ENCODE measurements at regions not wholly inside any gene's neighbourhood (a gene's known extent, or its start where the extent isn't known, plus 50 kb on each side); places are given as distances from the start of the nearest gene placed in this dataset.

DNA sequence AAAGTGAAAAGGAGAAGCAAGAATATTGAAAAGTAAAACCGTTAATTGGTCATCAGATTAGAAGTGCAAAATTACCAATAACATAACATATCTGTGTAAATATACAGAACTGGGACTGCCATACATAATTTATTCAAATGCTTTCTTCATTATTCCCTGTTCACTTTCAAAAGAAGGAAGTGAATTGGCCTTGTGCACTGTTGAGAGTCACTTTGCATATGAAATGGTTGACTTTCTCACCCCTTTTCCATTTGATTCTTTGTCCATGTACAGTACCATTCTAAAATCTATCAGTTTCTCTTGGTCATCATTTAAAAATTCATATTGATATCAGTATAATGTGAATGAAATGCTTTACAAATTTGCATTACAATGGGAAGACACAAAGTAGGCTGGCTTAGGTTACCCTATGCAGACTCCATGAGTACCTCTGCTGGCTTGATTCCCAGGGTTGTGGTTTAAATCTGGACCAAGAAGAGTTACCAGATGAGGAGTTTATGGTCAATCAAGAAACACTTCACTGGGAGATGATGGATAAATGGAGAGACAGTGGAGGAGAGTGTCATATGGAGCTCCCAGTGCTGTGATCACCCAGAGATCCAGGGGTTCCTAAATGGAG is 210.9 kb upstream of the TOPAZ1 start:
- Mint-ChIP-seq H3K36me3 (ENCODE audit: low read depth) (no peaks in the 10 kb centered on the region), H3K9me3 (ENCODE audit: insufficient read depth) (no peaks in the 10 kb centered on the region), H3K27ac (no peak overlapping the region), H3K4me1 (ENCODE audit: low read depth) (no peaks in the 10 kb centered on the region), H3K4me3 (no peak overlapping the region), H3K27me3 (ENCODE audit: low read depth) (peaks cover 51% of the 10 kb centered on the region)
- ChIA-PET POLR2A (no interaction called here), CTCF (no interaction called here)
- DNase-seq (no peak), ATAC-seq (no peak)

DNA sequence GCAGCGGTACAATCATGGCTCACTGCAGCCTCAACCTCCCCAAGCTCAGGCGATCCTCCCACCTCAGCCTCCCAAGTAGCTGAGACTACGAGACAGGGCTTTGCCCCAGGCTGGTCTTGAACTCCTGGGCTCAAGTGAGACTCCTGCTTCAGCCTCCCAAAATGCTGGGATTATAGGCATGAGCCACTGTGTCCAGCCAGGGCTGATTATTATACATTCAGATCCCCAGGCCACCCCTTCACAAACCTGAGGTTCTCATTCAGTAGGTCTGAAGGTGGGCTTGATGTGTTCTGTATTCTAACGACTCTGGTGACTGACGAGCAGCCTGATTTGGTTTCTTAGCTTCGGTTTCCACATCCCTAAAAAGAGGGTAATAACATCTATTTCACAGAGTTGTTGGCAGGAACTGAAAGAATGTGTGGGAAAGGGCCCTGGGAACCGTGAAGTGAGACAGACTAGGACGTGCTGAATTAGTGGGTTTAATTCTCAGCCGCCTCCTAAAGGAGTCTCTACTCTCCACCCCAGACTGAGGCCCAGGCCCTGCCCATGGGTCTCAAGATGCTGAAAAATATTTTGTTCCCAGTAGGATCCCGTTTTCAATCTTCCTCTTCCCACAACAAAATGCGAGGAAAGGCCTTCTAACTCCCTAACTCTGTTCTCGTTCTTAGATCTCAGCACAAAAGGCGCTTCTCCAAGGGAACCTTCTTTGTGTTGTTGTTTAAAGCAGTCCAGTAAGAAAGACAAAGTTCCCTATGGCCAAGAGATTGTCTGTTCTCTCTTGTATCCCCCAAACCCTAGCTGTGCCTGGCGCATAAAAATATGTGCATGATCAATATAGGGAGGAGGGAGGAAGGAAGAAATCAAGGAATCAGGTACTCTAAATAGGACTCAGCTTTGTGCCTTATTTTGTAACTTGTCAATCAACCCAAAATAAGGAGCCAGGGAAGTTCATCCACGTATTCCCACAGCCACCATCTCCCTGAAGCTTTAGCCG is 210.0 kb upstream of the TOPAZ1 start:
- POLR2A ChIA-PET = no interaction called here
- Mint-ChIP-seq H3K4me3 (no peak overlapping the region), H3K4me1 (ENCODE audit: low read depth) (no peaks in the 10 kb centered on the region), H3K9me3 (ENCODE audit: insufficient read depth) (no peaks in the 10 kb centered on the region), H3K36me3 (ENCODE audit: low read depth) (no peaks in the 10 kb centered on the region), H3K27ac (no peak overlapping the region), H3K27me3 (ENCODE audit: low read depth) (peaks cover 47% of the 10 kb centered on the region)
- DNase-seq = no peak
- ATAC-seq = no peak
- CTCF ChIA-PET = no interaction called here

DNA sequence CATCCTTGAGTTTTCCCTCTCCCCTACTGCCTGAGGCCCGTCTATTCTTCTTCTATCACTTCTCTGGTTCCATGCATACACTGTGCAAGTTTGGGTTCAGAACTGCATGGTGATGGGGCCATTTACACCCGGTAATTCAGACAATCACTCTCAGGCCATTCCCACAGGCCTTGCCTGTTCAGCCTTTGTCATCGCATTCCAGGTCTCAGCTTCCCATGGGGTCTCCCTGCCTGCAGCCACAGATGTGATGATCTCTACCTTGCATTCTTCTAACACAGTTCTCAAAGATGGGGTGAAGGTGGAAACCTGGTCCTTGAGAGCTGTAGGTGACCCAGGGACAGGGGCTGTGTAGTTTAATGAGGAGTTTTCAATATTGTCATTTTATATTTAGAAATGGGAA is 209.2 kb upstream of the TOPAZ1 start:
- ChIA-PET CTCF (no interaction called here), POLR2A (no interaction called here)
- peaks cover 42% of the 10 kb centered on the region for H3K27me3 Mint-ChIP-seq (ENCODE audit: low read depth)
- ATAC-seq (no peak), DNase-seq (no peak)
- no peaks in the 10 kb centered on the region for H3K36me3 Mint-ChIP-seq (ENCODE audit: low read depth)
- H3K9me3 Mint-ChIP-seq (ENCODE audit: insufficient read depth) = no peaks in the 10 kb centered on the region
- H3K4me3 Mint-ChIP-seq = no peak overlapping the region
- no peaks in the 10 kb centered on the region for H3K4me1 Mint-ChIP-seq (ENCODE audit: low read depth)
- no peak overlapping the region for H3K27ac Mint-ChIP-seq

DNA sequence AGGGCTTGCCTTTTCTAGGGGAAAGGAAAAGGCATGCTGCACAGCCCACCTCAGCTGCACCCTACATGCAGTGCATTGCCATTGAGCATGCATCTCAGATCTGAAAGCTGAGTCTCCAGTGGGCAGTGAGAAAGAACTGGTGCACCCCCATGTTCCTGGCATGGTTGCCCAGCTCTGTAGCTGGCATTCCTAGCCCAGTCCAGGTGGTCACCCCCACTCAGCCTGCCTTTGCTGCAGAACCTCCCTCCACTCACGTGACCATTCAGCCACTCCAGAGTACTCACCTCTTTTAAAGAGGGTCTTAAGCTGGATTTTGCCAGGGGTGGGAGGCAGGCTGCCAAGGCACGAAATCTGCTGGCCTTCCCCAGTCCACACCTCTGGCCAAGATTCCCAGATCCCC is 208.6 kb upstream of the TOPAZ1 start:
- no peaks in the 10 kb centered on the region for H3K4me1 Mint-ChIP-seq (ENCODE audit: low read depth)
- H3K9me3 Mint-ChIP-seq (ENCODE audit: insufficient read depth) = no peaks in the 10 kb centered on the region
- ChIA-PET CTCF (no interaction called here), POLR2A (no interaction called here)
- H3K4me3 Mint-ChIP-seq = no peak overlapping the region
- DNase-seq = no peak
- H3K36me3 Mint-ChIP-seq (ENCODE audit: low read depth) = no peaks in the 10 kb centered on the region
- no peak overlapping the region for H3K27ac Mint-ChIP-seq
- ATAC-seq = no peak
- peaks cover 46% of the 10 kb centered on the region for H3K27me3 Mint-ChIP-seq (ENCODE audit: low read depth)

DNA sequence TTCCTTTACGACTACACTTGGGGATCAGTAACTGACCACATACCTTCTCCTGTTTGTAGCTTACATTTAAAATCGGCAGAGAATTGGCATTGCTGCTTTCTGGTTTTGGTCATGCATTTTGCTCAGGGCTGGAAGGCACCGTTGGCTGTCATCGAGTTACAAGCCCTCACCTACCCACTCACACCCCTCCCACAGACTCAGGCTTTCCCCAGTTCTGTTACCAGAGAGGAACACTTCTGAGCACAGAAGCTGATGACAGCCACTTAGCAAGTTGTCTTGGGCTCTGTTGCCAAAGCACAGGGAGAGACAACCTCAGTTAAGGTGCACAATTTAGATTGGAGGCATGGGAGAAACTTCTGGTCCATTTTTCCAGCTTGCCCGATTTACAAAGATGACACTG is 204.8 kb upstream of the TOPAZ1 start:
- ChIA-PET CTCF (interaction anchor here (1.1 kb wide), 1 partner anchor 181 kb away, joined by 3 read pairs; no protein-coding TSS in a partner anchor), POLR2A (no interaction called here)
- H3K27ac Mint-ChIP-seq = no peak overlapping the region
- H3K36me3 Mint-ChIP-seq (ENCODE audit: low read depth) = no peaks in the 10 kb centered on the region
- peaks cover 37% of the 10 kb centered on the region for H3K27me3 Mint-ChIP-seq (ENCODE audit: low read depth)
- no peak for DNase-seq
- no peaks in the 10 kb centered on the region for H3K4me1 Mint-ChIP-seq (ENCODE audit: low read depth)
- no peaks in the 10 kb centered on the region for H3K9me3 Mint-ChIP-seq (ENCODE audit: insufficient read depth)
- no peak for ATAC-seq
- no peak overlapping the region for H3K4me3 Mint-ChIP-seq

DNA sequence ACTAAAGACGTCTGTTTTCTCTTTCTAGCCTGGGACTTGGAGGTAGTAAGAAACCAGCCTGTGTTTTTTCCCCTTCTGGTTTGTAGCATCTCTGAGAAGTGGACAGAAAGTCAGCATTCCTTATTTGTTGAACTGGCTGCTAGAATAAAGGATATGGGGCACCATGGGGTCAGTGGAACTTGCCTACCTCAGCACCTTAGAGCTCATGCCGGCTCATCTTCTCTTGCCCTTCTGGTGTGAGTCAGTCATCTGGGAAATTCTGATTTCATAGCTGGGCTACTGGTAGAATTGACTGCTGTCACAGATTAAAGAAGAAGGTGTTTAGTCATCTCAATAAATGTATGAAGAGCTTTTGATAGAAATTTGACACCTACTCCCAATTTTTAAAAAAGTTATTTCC is 202.7 kb upstream of the TOPAZ1 start:
- Mint-ChIP-seq H3K27ac (no peak overlapping the region), H3K27me3 (ENCODE audit: low read depth) (peaks cover 30% of the 10 kb centered on the region), H3K36me3 (ENCODE audit: low read depth) (no peaks in the 10 kb centered on the region), H3K9me3 (ENCODE audit: insufficient read depth) (no peaks in the 10 kb centered on the region), H3K4me1 (ENCODE audit: low read depth) (no peaks in the 10 kb centered on the region), H3K4me3 (no peak overlapping the region)
- POLR2A ChIA-PET = no interaction called here
- ATAC-seq (no peak), DNase-seq (no peak)
- CTCF ChIA-PET = no interaction called here

DNA sequence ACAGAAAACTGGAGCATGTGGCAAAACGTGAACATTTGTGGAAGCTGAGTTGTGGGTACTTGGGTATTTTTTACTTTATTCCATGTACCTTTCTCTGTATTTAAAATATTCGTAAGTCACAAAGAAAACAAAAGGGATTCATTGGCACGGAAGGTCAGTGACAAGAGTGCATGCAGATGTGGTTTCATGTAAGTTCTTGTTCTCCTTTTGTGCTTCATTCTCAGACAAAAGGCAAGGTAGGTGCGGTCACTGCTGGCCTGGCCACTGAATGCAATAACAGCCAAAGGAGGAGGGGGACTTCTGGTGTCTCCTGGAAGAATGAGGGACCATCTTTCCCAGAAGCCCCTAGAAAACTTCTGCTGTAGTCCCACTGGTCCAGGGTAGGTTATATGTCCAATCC is 200.0 kb upstream of the TOPAZ1 start:
- Mint-ChIP-seq H3K27me3 (ENCODE audit: low read depth) (peaks cover 35% of the 10 kb centered on the region), H3K36me3 (ENCODE audit: low read depth) (no peaks in the 10 kb centered on the region), H3K9me3 (ENCODE audit: insufficient read depth) (no peaks in the 10 kb centered on the region), H3K27ac (no peak overlapping the region), H3K4me3 (no peak overlapping the region), H3K4me1 (ENCODE audit: low read depth) (peaks cover 3% of the 10 kb centered on the region)
- DNase-seq = no peak
- ATAC-seq = no peak
- CTCF ChIA-PET = no interaction called here
- POLR2A ChIA-PET = no interaction called here

DNA sequence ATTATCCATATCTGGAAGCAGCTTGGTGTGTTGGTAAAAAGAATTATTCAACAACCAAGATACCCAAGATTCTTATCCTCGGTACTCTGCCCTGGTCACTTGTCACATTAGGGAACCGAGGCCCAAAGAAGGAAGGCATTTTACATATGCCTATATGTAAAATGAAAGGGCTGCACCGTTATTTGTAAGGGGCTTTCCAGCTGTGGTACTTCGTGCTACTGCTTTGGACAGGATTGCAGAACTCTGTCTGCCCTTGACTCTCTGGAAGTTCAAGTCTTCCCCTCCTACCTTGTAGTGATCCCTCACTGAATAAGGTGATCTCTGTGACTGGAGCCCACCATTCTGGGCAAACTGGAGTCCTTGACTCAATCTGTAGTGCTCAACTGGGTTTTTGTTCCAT is 198.9 kb upstream of the TOPAZ1 start:
- H3K4me1 Mint-ChIP-seq (ENCODE audit: low read depth) = peaks cover 3% of the 10 kb centered on the region
- no peaks in the 10 kb centered on the region for H3K9me3 Mint-ChIP-seq (ENCODE audit: insufficient read depth)
- ChIA-PET POLR2A (no interaction called here), CTCF (no interaction called here)
- H3K27me3 Mint-ChIP-seq (ENCODE audit: low read depth) = peaks cover 33% of the 10 kb centered on the region
- DNase-seq (no peak), ATAC-seq (no peak)
- no peak overlapping the region for H3K27ac Mint-ChIP-seq
- no peaks in the 10 kb centered on the region for H3K36me3 Mint-ChIP-seq (ENCODE audit: low read depth)
- no peak overlapping the region for H3K4me3 Mint-ChIP-seq

DNA sequence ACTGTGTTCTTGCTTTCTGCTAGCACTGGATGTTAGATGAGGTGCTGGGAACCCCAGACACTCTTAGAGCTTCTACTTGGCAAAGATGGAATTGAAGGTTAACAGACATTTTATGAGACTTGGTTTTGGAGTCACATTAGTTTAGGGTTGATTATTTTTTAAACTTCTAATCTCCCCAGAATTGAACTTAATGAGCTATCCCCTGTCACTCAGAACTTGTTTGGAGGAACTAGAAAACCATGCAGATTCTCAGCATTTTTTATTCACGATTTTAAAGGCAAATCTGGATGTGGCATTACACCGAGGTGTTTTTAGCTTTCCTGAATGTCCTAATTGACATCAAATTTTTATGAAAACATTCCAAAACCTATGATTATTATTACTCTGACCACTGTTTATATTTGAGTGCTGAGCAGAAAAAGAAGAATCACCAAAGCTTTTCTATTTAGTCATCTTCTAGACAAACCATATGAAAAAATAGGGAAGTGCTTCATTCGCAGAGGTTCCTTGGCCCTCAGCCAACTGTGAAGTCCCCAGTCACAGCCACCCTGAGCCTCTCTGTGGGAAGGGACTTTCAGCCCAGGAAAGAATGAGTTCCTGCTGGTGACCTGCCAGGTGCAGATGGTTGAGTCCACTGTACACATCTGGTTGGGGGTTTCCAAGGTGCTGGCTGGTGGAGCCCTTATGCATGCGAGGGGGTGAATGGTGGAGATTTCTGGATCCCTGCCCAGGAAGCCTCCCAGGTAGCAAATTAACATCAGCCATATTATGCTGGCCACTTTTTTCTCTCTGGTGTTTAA is 196.0 kb upstream of the TOPAZ1 start:
- DNase-seq = no peak

DNA sequence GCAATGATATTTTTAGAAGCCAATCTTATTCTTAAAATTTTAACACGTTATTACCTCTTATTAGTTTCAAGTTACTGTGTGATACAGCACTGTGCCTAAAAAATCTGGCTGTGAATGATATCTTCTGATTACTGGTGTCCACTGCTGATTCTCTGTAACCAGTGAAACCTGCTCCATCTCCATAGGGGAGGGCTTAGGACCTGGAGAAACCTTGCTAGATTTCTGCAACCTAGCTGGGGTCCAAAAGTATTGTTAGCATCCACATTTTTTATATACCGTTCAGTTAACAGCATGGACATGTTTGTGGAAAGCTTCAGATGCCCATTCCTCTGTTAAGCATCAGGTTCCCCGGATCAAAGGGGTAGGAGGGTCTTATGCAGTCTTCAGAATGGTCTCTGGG is 193.9 kb upstream of the TOPAZ1 start:
- Mint-ChIP-seq H3K4me3 (no peak overlapping the region), H3K36me3 (ENCODE audit: low read depth) (no peaks in the 10 kb centered on the region), H3K4me1 (ENCODE audit: low read depth) (peaks cover 6% of the 10 kb centered on the region), H3K27ac (no peak overlapping the region), H3K9me3 (ENCODE audit: insufficient read depth) (no peaks in the 10 kb centered on the region), H3K27me3 (ENCODE audit: low read depth) (peaks cover 22% of the 10 kb centered on the region)
- DNase-seq = no peak
- ATAC-seq = no peak
- CTCF ChIA-PET = no interaction called here
- POLR2A ChIA-PET = no interaction called here

More for the DNA sequence above, 196.0 kb upstream of the TOPAZ1 start:
- H3K27me3 Mint-ChIP-seq (ENCODE audit: low read depth) = peaks cover 29% of the 10 kb centered on the region
- H3K36me3 Mint-ChIP-seq (ENCODE audit: low read depth) = no peaks in the 10 kb centered on the region
- H3K4me1 Mint-ChIP-seq (ENCODE audit: low read depth) = peaks cover 3% of the 10 kb centered on the region
- CTCF ChIA-PET = no interaction called here
- H3K27ac Mint-ChIP-seq = no peak overlapping the region
- H3K9me3 Mint-ChIP-seq (ENCODE audit: insufficient read depth) = no peaks in the 10 kb centered on the region
- POLR2A ChIA-PET = no interaction called here
- H3K4me3 Mint-ChIP-seq = no peak overlapping the region
- ATAC-seq = no peak

DNA sequence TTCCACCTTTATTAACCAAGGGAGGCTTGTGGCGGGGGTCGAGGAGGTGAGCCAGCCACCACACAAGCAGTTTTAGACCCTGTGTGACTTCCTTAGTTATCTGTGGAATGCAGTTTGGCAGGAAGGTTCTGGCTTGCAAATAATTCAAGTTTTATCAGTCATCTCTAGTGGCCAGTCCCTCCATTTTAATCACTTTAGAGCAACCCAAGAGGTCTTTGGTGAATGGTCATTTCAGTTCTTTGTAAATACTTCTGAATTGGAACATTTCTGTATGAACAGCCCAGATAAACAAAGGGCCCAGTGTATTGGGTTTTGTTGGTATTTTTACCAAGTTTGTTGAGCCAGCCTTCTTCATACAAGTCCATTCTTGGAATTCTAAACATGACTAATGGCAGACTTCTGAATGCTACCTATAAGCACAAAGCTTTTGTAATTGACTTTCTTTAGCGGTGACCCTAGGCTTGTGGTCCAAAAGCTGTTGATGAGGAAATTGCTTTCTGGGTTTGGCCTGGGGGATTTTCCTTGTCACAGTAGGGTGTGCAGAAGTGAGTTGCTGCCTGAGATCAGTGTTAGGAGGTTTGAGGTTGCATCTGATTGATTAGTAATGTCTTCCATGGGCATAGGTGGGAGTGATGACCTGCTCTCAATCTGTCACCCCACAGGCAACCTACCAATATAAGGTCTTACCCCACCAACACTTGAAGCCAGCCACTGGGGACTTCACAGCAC is 193.3 kb upstream of the TOPAZ1 start:
- H3K4me3 Mint-ChIP-seq = no peak overlapping the region
- no peaks in the 10 kb centered on the region for H3K36me3 Mint-ChIP-seq (ENCODE audit: low read depth)
- peaks cover 25% of the 10 kb centered on the region for H3K27me3 Mint-ChIP-seq (ENCODE audit: low read depth)
- ATAC-seq (no peak), DNase-seq (no peak)
- peaks cover 6% of the 10 kb centered on the region for H3K4me1 Mint-ChIP-seq (ENCODE audit: low read depth)
- no peaks in the 10 kb centered on the region for H3K9me3 Mint-ChIP-seq (ENCODE audit: insufficient read depth)
- POLR2A ChIA-PET = no interaction called here
- H3K27ac Mint-ChIP-seq = no peak overlapping the region
- CTCF ChIA-PET = no interaction called here

DNA sequence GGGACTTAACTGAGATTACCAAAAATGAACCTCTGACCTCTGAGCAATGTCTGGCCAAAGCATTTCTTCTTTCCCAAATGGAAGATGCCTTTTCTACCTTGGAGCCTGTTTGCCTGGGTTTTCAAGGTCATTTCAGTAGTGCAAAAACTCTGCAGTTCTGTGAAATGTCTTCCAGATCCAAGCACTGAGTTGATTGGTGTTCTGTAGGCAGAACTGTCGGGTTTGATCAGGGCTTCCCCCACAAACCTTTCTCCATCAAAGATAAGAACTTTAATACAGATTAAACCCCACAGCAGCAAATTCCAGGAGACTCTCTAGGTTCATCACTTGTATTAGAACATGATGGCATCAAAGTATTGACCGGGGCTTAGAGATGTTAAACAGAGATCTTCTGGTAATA is 192.7 kb upstream of the TOPAZ1 start:
- Mint-ChIP-seq H3K27ac (no peak overlapping the region), H3K4me3 (no peak overlapping the region), H3K9me3 (ENCODE audit: insufficient read depth) (no peaks in the 10 kb centered on the region), H3K27me3 (ENCODE audit: low read depth) (peaks cover 25% of the 10 kb centered on the region), H3K4me1 (ENCODE audit: low read depth) (peaks cover 6% of the 10 kb centered on the region), H3K36me3 (ENCODE audit: low read depth) (no peaks in the 10 kb centered on the region)
- no peak for DNase-seq
- CTCF ChIA-PET = no interaction called here
- POLR2A ChIA-PET = no interaction called here
- no peak for ATAC-seq
